Epithelial cell of proximal tubule (primary cell): ENCODE measurements at regions not wholly inside any gene's neighbourhood (a gene's known extent, or its start where the extent isn't known, plus 50 kb on each side); places are given as distances from the start of the nearest gene placed in this dataset.

Experiments
- DNase-seq: peaks from one replicate; pipeline ENCODE4 v3.0.0-alpha.2; 2011; ENCODE audit warnings: low read depth
- H3K4me3 ChIP-seq: 2 replicates; pipeline ENCODE4 v1.5.1; 2011; ENCODE audit warnings: low read depth, mild to moderate bottlenecking, low read length
- CTCF ChIP-seq: conservative IDR thresholded peaks from 2 replicates; pipeline ENCODE4 v1.5.1; 2012; ENCODE audit warnings: low read depth, mild to moderate bottlenecking, low read length

GRCh38 chr3:3553236-3553635 is 246.0 kb upstream of the LRRN1 start:
- no peak for DNase-seq
- TF ChIP-seq CTCF, result no peak
- H3K4me3 ChIP-seq, result no peak overlapping the region

DNA sequence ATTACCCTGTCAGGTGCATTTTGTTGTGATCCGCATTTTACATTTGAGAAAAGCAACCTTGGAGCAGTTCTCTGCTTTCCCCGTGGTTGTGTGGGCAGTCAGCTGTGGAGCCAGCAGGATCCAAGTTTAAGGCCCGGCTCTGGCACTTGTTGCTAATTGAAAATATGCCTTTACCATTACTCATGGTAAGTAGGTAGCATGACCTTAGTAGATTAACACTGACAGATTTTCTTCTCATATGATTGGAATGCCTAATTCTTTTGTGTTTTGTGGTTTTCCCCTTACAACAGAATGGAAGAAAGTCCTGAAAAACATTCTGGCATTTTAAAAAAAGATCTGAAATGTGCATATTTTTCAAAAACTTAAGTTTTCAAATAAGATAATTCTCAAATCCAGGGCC is 246.5 kb upstream of the LRRN1 start:
- H3K4me3 ChIP-seq, result no peak overlapping the region
- DNase-seq, result no peak
- TF ChIP-seq CTCF, result no peak

- DNase-seq, result no peak
- no peak for TF ChIP-seq CTCF
- no peak overlapping the region for H3K4me3 ChIP-seq
Observed at GRCh38 chr3:3551981-3552380, 247.2 kb upstream of the LRRN1 start.

- DNase-seq, result no peak
- H3K4me3 ChIP-seq, result no peak overlapping the region
- TF ChIP-seq CTCF, result no peak
Observed at GRCh38 chr3:3545360-3545759, 253.9 kb upstream of the LRRN1 start.

GRCh38 chr3:3538451-3538850 is 260.8 kb upstream of the LRRN1 start:
- no peak for TF ChIP-seq CTCF
- H3K4me3 ChIP-seq, result no peak overlapping the region
- no peak for DNase-seq

DNA sequence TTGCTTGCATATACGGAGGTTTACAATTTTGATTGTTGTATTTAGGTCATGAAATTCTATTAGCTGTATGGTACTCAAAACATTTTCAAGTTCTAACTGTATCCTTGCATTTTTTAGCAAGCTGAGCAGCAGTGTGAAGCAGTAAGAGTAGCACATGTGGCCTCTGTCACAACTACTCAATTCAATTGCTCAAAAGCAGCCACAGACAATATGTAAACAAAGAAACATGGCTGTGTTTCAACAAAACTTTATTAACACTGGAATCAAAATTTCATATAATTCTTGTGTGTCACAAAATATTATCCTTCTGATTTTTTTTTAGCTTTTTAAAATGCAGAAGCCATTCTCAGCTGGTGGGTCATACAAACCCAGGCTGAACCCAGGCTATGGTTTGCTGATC is 266.7 kb upstream of the LRRN1 start:
- H3K4me3 ChIP-seq, result no peak overlapping the region
- DNase-seq, result no peak
- TF ChIP-seq CTCF, result no peak

DNA sequence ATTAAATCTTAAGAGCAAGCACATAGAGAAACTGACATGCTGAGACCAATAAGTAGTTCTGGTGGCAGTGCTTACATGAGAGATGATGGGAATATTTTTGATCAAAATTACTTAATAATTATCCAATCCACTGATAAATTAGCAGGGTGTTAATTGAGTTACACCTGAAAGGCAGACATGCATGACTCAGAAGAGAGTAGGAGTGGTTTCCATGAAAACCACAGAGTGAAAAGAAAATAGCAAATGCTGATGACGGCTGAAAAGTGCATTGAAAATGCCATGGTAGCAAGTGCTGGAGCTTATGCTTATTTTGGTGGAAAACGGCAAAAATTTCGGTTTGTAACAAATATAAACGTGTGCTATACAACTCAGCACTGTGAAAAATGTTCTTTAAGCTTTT is 267.8 kb upstream of the LRRN1 start:
- H3K4me3 ChIP-seq, result no peak overlapping the region
- no peak for DNase-seq
- TF ChIP-seq CTCF, result no peak
